GM12878 (cell line): ENCODE measurements at regions not wholly inside any gene's neighbourhood (a gene's known extent, or its start where the extent isn't known, plus 50 kb on each side); places are given as distances from the start of the nearest gene placed in this dataset.

Experiments
- ATF7 ChIP-seq: fragments of 450-650 bp; IDR thresholded peaks from 2 replicates; pipeline ENCODE4 v1.6.1; 2016; ENCODE audit warnings: low read depth, mild to moderate bottlenecking
- BCL11A ChIP-seq: IDR thresholded peaks from 2 replicates; pipeline ENCODE4 v1.6.1; 2011; ENCODE audit warnings: low read depth, low read length
- POLR2AphosphoS2 ChIP-seq: IDR thresholded peaks from 2 replicates; pipeline ENCODE4 v1.6.1; 2011; ENCODE audit warnings: low read depth, mild to moderate bottlenecking, low read length, improper control_type of control experiment, moderate library complexity
- TARDBP ChIP-seq: IDR thresholded peaks from 2 replicates; pipeline ENCODE4 v1.6.1; 2016; ENCODE audit warnings: borderline replicate concordance

GRCh38 chr2:187783446-187783845 lies 229.2 kb upstream of the TFPI start:
- TF ChIP-seq ATF7 (no peak), BCL11A (no peak), TARDBP (no peak), POLR2AphosphoS2 (no peak)
